ENCODE measurements at regions not wholly inside any gene's neighbourhood (a gene's known extent, or its start where the extent isn't known, plus 50 kb on each side); places are given as distances from the start of the nearest gene placed in this dataset.

DNA sequence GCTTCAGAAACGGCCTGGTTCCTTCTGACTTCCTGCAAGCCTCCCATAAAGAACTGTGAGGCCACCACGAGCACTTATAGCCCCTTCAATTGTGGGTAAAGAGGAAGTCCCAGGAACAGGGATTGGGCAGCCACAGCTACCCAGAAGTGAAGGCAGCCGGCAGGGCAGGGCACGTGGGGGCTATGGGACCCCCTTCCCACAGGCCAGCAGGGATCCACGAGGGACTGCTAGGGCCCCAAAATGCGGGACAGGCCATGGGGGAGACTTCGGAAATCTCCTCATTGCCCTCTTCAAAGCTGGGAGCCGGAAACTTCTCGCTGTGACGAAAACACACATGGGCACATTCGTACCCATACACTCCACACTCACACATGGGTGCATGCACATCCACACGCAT is 196.1 kb upstream of the SALL3 start:
- TF ChIP-seq EP300 (conservative IDR thresholded peaks at IDR 0.05; ENCODE audit: poor library complexity, severe bottlenecking) (no peak), CTCF (IDR thresholded peaks at IDR 0.05; ENCODE audit: poor library complexity, severe bottlenecking) (no peak), EZH2 (IDR thresholded peaks at IDR 0.05; ENCODE audit: borderline replicate concordance, insufficient read depth, low read length, poor library complexity, severe bottlenecking) (no peak), POLR2AphosphoS5 (IDR thresholded peaks at IDR 0.05) (no peak), SMC3 (conservative IDR thresholded peaks at IDR 0.05; ENCODE audit: poor library complexity) (no peak), TAF1 (IDR thresholded peaks at IDR 0.05; ENCODE audit: low read depth) (no peak), MXI1 (conservative IDR thresholded peaks at IDR 0.05; ENCODE audit: poor library complexity, severe bottlenecking) (no peak)
- TF ChIP-seq, protein P1, sequence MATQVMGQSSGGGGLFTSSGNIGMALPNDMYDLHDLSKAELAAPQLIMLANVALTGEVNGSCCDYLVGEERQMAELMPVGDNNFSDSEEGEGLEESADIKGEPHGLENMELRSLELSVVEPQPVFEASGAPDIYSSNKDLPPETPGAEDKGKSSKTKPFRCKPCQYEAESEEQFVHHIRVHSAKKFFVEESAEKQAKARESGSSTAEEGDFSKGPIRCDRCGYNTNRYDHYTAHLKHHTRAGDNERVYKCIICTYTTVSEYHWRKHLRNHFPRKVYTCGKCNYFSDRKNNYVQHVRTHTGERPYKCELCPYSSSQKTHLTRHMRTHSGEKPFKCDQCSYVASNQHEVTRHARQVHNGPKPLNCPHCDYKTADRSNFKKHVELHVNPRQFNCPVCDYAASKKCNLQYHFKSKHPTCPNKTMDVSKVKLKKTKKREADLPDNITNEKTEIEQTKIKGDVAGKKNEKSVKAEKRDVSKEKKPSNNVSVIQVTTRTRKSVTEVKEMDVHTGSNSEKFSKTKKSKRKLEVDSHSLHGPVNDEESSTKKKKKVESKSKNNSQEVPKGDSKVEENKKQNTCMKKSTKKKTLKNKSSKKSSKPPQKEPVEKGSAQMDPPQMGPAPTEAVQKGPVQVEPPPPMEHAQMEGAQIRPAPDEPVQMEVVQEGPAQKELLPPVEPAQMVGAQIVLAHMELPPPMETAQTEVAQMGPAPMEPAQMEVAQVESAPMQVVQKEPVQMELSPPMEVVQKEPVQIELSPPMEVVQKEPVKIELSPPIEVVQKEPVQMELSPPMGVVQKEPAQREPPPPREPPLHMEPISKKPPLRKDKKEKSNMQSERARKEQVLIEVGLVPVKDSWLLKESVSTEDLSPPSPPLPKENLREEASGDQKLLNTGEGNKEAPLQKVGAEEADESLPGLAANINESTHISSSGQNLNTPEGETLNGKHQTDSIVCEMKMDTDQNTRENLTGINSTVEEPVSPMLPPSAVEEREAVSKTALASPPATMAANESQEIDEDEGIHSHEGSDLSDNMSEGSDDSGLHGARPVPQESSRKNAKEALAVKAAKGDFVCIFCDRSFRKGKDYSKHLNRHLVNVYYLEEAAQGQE (IDR thresholded peaks at IDR 0.05; ENCODE audit: borderline replicate concordance), result no peak
